Nephron (organoid): ENCODE measurements at regions not wholly inside any gene's neighbourhood (a gene's known extent, or its start where the extent isn't known, plus 50 kb on each side); places are given as distances from the start of the nearest gene placed in this dataset.
A peak's percentile ranks its signal among the peaks of the same experiment; 100 is the strongest.

Source experiments
- H3K27ac Mint-ChIP-seq, 3 experiments: 2 replicates each; pipeline ENCODE4 v1.8.0; 2020; ENCODE audit warnings: mixed read lengths in 3 of 3, mild to moderate bottlenecking in 2 of 3, moderate library complexity in 1 of 3
- H3K27me3 Mint-ChIP-seq: 2 replicates; pipeline ENCODE4 v1.8.0; 2021; ENCODE audit warnings: low read depth, mild to moderate bottlenecking, moderate library complexity, mixed read lengths
- H3K36me3 Mint-ChIP-seq: 2 replicates; pipeline ENCODE4 v1.8.0; 2020; ENCODE audit warnings: low read depth, mixed read lengths
- H3K4me1 Mint-ChIP-seq: 2 replicates; pipeline ENCODE4 v1.8.0; 2020; ENCODE audit warnings: mixed read lengths
- H3K4me3 Mint-ChIP-seq, 3 experiments: 2 replicates each; pipeline ENCODE4 v1.8.0; 2020; ENCODE audit warnings: mild to moderate bottlenecking in 3 of 3, mixed read lengths in 3 of 3, moderate library complexity in 2 of 3
- H3K9me3 Mint-ChIP-seq: 2 replicates; pipeline ENCODE4 v1.8.0; 2020; ENCODE audit warnings: mixed read lengths
- TF ChIP-seq, protein P1 (sequence below), 3 experiments: fragments of 200-600 bp; sonication (generic); IDR thresholded peaks; one replicate each; pipeline ENCODE4 v1.5.0; 2021; ENCODE audit warnings: antibody characterized with exemption in 3 of 3; ENCODE audit not compliant: unreplicated experiment in 3 of 3

DNA sequence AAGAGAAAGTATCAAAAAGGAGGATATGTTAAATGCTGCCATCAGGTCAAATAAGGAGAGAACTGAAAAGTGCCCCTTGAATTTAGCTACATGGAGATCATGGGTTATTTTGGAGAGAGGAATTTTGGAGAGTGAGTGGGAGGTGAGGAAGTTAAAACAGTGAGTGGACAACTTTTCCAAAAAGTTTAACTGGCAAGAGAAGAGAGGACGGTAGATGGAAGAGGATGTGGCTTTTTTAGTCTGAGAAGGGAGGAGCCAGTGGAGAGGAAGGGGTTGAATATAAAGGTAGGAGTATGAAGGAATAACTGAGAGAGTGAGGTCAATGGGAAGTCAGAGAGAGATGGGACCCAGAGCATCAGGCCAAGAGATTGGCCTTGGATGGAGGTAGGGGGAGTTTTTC is 62.5 kb upstream of the NFE2L2 start:
- Mint-ChIP-seq H3K27me3 (no peaks in the 10 kb centered on the region), H3K36me3 (peaks cover 5% of the 10 kb centered on the region), H3K4me3 (no peak overlapping the region), H3K4me1 (peaks cover 5% of the 10 kb centered on the region), H3K27ac (no peak overlapping the region), H3K9me3 (no peaks in the 10 kb centered on the region)
- TF ChIP-seq, protein P1, sequence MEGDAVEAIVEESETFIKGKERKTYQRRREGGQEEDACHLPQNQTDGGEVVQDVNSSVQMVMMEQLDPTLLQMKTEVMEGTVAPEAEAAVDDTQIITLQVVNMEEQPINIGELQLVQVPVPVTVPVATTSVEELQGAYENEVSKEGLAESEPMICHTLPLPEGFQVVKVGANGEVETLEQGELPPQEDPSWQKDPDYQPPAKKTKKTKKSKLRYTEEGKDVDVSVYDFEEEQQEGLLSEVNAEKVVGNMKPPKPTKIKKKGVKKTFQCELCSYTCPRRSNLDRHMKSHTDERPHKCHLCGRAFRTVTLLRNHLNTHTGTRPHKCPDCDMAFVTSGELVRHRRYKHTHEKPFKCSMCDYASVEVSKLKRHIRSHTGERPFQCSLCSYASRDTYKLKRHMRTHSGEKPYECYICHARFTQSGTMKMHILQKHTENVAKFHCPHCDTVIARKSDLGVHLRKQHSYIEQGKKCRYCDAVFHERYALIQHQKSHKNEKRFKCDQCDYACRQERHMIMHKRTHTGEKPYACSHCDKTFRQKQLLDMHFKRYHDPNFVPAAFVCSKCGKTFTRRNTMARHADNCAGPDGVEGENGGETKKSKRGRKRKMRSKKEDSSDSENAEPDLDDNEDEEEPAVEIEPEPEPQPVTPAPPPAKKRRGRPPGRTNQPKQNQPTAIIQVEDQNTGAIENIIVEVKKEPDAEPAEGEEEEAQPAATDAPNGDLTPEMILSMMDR (IDR thresholded peaks at IDR 0.05; ENCODE audit: unreplicated experiment in 3 of 3): no peak

DNA sequence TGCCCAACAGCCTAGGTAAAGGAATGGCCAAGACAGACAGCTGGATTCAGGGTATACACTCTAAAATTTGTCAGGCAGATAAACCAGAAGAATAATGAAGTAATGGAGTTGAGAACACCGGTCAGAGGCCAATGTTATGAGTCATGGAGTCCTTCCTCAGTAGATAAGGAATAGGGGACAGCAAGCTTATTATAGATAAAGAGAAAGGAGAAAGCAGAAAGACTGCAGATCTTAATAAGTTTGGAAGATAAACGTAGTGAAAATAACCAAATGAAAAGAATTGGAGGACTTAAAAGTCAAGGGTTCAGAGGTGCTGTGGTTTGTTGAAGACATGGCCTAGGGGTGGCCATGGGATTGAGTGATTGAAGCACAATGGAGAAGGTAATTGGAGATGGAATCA is 63.5 kb upstream of the NFE2L2 start:
- peaks cover 11% of the 10 kb centered on the region for H3K4me1 Mint-ChIP-seq
- H3K4me3 Mint-ChIP-seq: no peak overlapping the region
- H3K27ac Mint-ChIP-seq: no peak overlapping the region
- TF ChIP-seq, protein P1 (IDR thresholded peaks at IDR 0.05; ENCODE audit: unreplicated experiment in 3 of 3): no peak
- H3K9me3 Mint-ChIP-seq: no peaks in the 10 kb centered on the region
- peaks cover 3% of the 10 kb centered on the region for H3K36me3 Mint-ChIP-seq
- H3K27me3 Mint-ChIP-seq: no peaks in the 10 kb centered on the region

DNA sequence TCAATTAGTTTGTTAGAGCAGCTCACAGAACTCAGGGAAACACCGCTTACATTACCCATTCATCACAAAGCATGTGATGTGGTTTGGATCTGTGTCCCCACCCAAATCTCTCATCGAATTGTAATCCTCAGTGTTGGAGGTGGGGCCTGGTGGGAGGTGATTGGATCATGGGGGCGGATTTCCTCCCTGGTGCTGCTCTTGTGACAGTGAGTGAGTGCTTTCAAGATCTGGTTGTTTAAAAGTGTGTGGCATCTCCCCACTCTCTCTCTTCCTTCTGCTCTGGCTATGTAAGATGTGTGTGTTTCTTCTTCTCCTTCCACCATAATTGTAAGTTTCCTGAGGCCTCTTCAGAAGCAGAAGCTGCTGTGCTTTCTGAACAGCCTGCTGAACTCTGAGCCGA is 63.5 kb upstream of the AGPS start:
- H3K36me3 Mint-ChIP-seq: no peaks in the 10 kb centered on the region
- no peak overlapping the region for H3K4me3 Mint-ChIP-seq
- H3K27ac Mint-ChIP-seq: no peak overlapping the region
- H3K9me3 Mint-ChIP-seq: no peaks in the 10 kb centered on the region
- no peaks in the 10 kb centered on the region for H3K27me3 Mint-ChIP-seq
- TF ChIP-seq, protein P1 (IDR thresholded peaks at IDR 0.05; ENCODE audit: unreplicated experiment in 3 of 3): no peak
- H3K4me1 Mint-ChIP-seq: peaks cover 11% of the 10 kb centered on the region

DNA sequence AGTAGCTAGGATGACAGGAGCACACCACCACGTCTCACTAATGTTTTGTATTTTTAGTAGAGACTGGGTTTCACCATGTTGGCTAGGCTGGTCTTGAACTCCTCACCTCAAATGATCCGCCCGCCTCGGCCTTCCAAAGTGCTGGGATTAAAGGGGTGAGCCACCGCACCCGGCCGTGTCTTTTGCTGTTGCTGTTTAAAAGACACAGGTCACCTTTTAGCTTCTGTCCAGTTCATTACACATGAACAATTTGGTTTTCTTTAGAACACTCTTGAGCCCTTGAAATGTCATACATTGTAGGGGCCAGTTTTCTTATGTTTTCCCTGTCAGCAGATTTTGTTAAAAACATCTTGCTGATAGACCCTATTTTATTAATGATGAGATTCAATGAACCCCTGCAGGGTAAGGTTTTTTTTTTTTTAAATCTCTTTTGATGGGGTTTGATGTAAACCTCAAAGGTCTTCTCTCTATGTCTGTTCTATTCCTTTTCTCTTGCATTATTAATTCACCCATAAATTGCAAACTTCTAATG is 61.0 kb upstream of the AGPS start:
- Mint-ChIP-seq H3K27me3 (no peaks in the 10 kb centered on the region), H3K27ac (peak overlapping the region; percentile 83 to 87 (median 84)), H3K4me3 (peak overlapping the region in 1 of 3 experiments; percentile 6), H3K9me3 (peaks cover 2% of the 10 kb centered on the region), H3K36me3 (no peaks in the 10 kb centered on the region), H3K4me1 (peaks cover 19% of the 10 kb centered on the region)
- TF ChIP-seq, protein P1 (IDR thresholded peaks at IDR 0.05; ENCODE audit: unreplicated experiment in 3 of 3): no peak

DNA sequence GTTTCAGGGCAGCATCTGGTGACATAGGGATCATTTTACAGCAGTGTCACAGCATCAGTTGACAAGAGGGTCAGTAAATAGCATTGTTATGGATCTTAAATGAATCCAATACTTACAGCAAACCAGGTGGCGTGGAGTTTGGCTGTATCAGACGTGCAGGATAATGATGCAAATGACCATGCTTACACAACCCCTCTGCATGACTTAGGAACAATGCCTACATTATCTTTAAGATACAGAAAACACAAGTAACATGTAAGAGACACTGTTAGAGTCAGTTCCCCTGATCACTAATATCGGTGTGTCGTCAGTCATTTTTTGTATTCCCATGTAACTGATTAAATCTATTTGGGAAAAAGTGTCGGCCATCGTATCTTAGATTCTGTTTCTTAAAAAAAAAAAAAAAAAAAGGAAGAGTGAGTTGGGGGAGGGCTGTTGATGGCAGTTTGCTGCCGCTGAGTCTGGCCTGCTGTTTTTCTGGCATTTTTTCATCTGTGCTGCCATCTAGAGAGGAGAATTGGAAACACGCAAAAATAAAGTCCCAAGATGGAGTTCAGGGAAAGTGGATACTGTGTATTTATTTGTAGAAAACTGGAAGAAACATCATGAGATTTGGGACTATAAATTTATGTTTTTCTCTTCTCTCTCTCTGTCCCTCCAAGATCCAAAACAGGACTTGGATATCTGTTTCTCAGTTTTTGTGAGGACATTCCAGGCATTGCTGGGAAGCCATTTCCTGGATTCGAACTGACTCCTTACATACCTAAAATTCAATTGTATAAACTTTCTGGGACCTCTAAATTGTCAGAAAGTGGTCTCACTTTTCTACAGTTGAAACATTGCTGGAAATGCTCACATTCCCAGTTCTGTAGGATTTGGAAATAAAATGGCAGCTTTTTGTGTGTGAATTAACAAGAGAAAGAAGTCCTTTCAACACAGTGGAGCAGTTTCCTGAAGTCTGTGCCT is 60.3 kb upstream of the AGPS start:
- TF ChIP-seq, protein P1 (IDR thresholded peaks at IDR 0.05; ENCODE audit: unreplicated experiment in 3 of 3): peak; percentile 70 to 73 (median 71)

More for the DNA sequence above, 60.3 kb upstream of the AGPS start:
- Mint-ChIP-seq H3K9me3 (peaks cover 2% of the 10 kb centered on the region), H3K36me3 (no peaks in the 10 kb centered on the region), H3K27me3 (no peaks in the 10 kb centered on the region), H3K4me3 (peak overlapping the region in 2 of 3 experiments; percentile 1 to 6), H3K4me1 (peaks cover 19% of the 10 kb centered on the region), H3K27ac (peak overlapping the region; percentile 83 to 87 (median 84))
